Right lobe of liver (tissue), 4 donors: ENCODE measurements at regions not wholly inside any gene's neighbourhood (a gene's known extent, or its start where the extent isn't known, plus 50 kb on each side); places are given as distances from the start of the nearest gene placed in this dataset.

ENCODE experiments used
- CTCF ChIP-seq, 4 donors: fragments of 200-600 bp in 3 of 4; fragments of 450-650 bp in 1 of 4; IDR thresholded peaks; one replicate each; pipeline versions ENCODE4 v1.5.1 to v1.8.0; 2016 to 2022; ENCODE audit warnings: antibody characterized with exemption in 4 of 4, mild to moderate bottlenecking in 2 of 4
- POLR2A ChIP-seq: fragments of 450-650 bp; IDR thresholded peaks from one replicate; pipeline ENCODE4 v1.6.1; 2017; ENCODE audit warnings: antibody characterized with exemption, mild to moderate bottlenecking
- donor health status: DM: no; HTN: no; CAD: no.
- donor health status: DM: no; HTN: no; CAD: no.
- donor health status: DM: no; HTN: yes; CAD: no.

- TF ChIP-seq CTCF (IDR thresholded peaks at IDR 0.05) (no peak), POLR2A (no peak)
These were observed 108.7 kb downstream of the PSMG1 start for GRCh38 chr21:39074508-39074907.
